RCC 7860 (cell line): ENCODE measurements at regions not wholly inside any gene's neighbourhood (a gene's known extent, or its start where the extent isn't known, plus 50 kb on each side); places are given as distances from the start of the nearest gene placed in this dataset.

Experiments
- DNase-seq: peaks from one replicate; pipeline ENCODE4 v3.0.0-alpha.2; 2015; ENCODE audit warnings: low spot score
- FAIRE-seq: peaks from 2 replicates; lab custom pipeline; 2012; peaks lifted over from hg19 to GRCh38; lab: Jason Lieb, UNC

GRCh38 chr1:70874063-70874462 is 173.6 kb downstream of the PTGER3 start:
- no peak for FAIRE-seq
- no peak for DNase-seq

DNA sequence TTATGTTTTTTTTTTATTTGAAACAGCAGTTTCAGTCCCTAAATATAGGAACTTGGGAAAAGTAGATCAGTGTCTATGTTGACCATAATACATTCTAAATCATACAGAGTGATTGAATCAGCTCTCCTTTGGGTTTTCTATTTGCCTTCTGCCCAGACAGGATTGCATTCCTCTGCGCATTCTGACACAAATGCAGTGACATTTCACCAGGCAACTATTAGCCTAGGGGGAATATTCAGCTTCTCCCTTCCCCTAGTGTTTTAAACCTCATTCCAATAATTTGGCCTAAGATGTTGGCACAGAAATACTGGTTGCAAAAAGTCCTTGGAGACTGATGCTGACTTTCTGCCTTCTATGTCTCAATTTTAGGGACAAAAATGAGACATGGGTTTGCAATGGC is 172.8 kb downstream of the PTGER3 start:
- DNase-seq = no peak
- no peak for FAIRE-seq

DNA sequence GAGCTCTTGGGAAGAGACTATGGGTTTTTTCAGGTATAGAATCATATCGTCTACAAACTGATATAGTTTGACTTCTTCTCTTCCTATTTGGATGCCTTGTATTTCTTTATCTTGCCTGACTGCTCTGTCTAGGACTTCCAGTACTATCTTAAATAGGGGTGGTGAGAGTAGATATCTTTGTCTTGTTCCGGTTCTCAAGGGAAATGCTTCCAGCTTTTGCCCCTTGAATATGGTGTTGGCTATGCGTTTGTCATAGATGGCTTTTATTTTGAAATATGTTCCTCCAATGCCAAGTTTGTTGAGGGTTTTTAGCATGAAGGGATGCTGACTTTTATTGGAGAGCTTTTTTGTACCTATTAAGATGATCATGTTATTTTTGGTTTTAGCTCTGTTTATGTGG is 170.3 kb downstream of the PTGER3 start:
- DNase-seq = no peak

DNA sequence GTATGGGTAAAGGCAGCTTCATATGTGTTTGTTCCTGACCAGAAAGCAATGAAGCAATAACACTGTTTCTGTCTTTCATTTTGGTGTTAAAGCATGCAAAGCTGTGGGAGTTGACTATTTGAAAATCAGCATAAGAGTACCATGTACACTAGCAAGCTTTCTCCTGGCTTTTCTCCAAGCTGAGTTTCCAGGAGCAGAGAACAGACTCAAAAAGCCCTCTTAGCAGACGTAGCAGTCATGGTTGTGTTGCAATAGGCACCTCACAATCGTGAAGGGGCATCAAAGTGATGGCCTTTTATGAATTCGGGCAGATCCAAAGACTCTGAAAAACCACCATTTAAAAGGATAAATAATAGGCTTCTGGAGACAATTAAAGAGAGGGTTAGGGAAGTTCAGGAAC is 159.7 kb downstream of the PTGER3 start:
- DNase-seq = no peak
- FAIRE-seq = no peak

More for the DNA sequence above, 170.3 kb downstream of the PTGER3 start:
- FAIRE-seq = no peak

DNA sequence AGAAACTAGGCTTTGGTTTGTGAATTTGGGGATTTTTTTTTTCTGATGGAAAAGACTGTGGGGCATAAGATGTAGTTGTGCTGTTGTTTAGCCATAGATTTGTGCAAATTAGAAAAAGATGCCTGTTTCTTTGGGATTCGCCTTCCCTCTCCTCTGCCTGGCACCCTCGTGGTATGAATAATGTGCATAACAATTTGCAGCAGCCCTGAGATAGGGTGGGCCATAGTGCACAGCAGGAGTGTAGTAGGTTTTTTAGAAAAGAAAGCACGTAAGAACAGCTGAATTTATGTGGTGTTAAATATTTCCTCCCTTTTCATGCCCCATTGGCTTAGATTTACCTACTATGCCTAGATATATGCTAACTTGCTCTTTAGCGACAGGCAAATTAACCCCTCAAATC is 158.9 kb downstream of the PTGER3 start:
- DNase-seq (no peak), FAIRE-seq (no peak)

GRCh38 chr1:70890408-70890807 is 157.2 kb downstream of the PTGER3 start:
- no peak for FAIRE-seq

GRCh38 chr1:70891051-70891843 is 156.4 kb downstream of the PTGER3 start:
- FAIRE-seq = no peak

More at GRCh38 chr1:70890408-70890807, 157.2 kb downstream of the PTGER3 start:
- DNase-seq = peak; percentile 19

DNA sequence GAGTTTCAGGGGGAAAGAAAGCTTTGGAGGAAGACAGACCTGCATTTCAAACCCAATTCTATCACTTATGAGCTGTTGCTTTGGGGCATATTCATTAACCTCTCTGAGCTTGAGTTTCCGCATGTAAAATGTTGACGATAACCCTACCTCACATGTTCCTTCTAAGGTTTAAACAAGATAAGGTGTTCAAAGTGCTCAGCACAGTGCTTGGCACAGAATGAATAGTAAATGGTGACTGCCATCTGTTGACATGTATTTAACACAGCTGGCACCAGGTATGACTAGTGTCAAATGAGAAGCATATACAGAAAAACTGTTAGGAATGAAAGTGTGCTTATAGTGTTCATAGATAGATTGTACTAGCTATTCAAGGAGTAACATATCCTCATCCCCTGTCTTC is 155.5 kb downstream of the PTGER3 start:
- DNase-seq (no peak), FAIRE-seq (no peak)

More at GRCh38 chr1:70891051-70891843, 156.4 kb downstream of the PTGER3 start:
- no peak for DNase-seq

DNA sequence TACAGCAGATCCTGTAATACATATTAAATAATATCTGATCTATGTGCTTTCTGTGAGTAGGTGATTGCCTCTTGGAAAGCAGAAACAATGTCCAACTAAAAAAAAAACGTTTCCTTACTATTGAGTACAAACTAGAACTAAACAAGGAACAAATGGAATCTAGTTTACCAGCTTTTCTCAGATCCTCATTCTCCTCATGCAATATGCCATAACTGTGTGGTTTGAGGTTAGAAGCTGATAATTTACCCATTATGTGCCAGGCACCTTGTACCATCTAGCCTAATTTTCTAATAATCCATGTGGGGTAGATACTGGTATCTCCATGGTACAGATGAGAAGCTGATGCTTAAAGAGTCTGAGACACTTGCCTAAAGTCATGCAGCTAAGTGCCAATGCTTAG is 154.7 kb downstream of the PTGER3 start:
- DNase-seq (no peak), FAIRE-seq (no peak)

GRCh38 chr1:70893381-70893780 is 154.2 kb downstream of the PTGER3 start:
- no peak for DNase-seq
- no peak for FAIRE-seq

DNA sequence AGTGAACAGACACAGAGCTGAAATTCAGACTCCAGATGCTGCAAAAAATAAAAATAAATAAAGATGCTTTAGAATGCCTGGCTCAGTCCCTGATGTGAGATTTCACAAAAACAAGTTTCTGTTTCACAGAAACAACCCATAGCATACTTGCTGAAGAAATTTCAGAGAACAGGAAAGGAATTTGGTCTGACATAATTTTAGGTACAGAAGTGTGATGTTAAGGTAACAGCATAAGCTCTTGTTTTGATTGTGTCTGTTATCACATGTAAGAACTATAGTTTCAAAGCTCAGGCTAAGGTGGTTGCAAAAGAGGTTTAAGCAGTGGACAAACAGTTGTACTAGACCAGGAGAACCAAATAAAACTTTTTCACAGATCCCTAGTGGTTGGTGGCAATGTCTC is 152.1 kb downstream of the PTGER3 start:
- no peak for FAIRE-seq
- no peak for DNase-seq

DNA sequence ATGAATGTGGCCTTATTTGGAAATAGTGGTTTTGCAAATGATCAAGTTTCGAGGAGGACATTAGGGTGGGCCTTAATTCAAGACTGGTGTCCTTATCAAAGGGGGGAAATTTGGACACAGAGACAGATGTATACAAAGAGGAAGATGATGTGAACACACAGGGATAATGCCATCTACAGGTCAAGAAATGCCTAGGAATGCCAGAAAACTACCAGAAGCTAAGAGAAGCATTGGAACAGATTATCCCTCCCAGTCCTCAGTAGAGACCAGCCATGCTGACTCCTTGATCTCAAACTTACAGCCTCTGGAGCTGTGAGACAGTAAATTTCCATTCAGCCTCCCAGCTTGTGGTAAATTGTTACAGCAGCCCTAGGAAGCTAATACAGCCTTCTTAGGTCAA is 151.4 kb downstream of the PTGER3 start:
- FAIRE-seq = no peak
- no peak for DNase-seq

- DNase-seq (no peak), FAIRE-seq (no peak)
Observed at GRCh38 chr1:70897273-70897672, 150.3 kb downstream of the PTGER3 start.

GRCh38 chr1:70899735-70900134 is 147.9 kb downstream of the PTGER3 start:
- DNase-seq = no peak
- FAIRE-seq = no peak

DNA sequence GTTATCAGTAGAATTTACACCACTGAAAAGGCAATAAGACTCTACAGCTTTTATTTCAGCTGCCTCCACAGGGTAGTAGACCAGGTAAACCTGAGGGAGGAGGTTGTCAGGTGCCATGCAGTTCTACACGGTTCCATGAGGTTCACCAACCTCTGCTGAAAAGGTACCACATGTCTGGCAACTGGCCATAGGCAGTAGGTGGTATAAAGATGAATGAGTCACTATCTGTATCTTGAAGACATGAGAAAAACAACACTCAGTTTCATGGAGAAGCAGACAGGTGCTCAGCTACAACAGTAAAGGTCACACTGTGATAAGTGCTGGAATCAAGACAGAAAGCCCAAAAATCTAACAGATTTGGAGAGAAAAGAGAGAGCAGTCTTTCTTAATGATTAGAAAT is 145.4 kb downstream of the PTGER3 start:
- no peak for DNase-seq
- no peak for FAIRE-seq

DNA sequence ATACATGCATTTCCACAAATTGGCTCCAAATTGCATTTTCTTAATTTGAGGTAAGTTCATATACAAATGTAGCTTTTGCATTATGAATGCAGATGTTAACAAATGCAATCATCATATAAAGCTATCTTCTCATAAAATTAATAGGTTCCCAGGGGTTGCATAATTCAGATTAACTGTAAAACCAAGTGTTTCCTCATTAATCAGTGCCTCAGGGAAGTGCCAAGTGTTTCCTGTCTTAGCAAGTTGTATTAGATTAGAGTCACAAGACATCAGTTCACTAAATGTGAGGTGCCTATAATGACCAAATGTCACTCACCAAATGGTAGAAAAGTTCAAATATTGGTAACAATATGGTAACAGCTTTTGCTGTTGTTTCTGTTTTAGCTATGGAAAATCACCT is 140.8 kb downstream of the PTGER3 start:
- no peak for FAIRE-seq

DNA sequence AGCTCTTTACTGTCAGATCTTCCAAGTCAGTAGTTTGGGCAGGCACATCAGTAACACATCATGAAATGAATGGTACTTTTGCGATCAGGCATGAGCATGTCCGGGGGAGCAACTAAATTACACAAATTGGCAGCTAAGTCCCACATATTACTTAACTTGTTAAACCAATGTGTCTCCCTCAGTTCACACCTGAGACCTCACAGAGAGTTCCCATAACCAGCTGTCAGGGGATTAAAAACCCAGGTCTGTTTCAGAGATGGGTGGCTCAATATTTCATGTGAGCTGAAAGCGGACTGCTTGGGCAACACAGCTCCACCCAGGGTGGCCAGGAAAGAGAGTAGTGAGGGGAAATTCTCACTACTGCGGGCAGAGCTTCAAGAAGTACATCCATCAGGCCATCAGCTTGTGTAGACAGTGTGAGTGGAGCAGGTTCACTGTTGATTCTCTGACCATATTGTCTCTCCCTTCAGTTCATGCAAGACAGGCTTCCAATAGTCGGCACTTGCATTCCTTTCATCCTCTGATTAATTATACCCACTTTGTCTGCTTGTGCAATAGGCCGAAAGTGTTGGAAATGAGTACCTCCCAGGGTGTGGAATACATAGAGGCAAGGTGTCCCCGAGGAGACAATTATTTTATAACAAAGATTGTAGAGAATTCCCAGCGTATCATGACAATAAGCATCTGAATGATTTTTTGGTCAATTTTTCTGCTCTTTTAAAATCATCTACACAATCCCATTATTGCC is 139.9 kb downstream of the PTGER3 start:
- DNase-seq = no peak
- FAIRE-seq = no peak

More for the DNA sequence above, 140.8 kb downstream of the PTGER3 start:
- no peak for DNase-seq

- FAIRE-seq (no peak), DNase-seq (no peak)
Observed at GRCh38 chr1:70909262-70909822, 138.3 kb downstream of the PTGER3 start.

DNA sequence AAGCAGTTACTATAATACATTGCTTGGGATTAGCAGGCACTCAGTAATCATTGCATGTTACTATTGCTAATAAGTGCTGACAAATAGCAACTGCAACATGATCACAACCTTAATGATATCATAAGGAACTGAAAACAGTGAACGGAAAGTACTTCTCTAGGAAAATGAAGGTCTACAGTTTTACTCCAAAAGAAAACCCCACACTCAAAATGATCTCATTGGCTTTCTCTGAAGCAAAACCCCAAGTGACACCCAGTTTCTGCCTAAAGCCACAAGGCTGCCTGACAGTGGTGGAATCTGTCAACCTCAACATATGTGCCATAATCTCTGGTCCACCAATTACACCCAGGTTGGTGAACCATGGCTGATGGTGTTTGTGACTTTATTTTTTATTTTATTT is 137.6 kb downstream of the PTGER3 start:
- FAIRE-seq = no peak
- no peak for DNase-seq

DNA sequence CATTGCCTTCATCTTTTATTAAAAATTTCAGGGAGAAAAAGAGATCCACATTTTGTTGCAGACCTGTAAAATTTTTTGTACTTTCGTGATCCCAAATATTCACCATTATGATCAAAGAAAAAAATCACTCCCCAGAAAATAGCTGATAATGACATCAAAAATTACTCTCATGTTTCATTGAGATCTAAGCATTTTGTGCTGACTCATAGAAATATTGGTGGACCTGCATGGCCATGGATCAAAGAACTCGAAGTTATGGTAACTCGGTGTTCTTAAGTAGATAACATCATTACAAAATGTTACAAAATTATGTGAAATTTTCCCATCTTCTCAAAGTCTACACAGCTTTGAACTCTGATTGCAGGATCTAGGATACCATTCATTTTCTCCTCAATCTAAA is 135.8 kb downstream of the PTGER3 start:
- no peak for FAIRE-seq

GRCh38 chr1:70914224-70914623 is 133.4 kb downstream of the PTGER3 start:
- FAIRE-seq (no peak), DNase-seq (no peak)

More for the DNA sequence above, 135.8 kb downstream of the PTGER3 start:
- no peak for DNase-seq
